ENCODE measurements at regions not wholly inside any gene's neighbourhood (a gene's known extent, or its start where the extent isn't known, plus 50 kb on each side); places are given as distances from the start of the nearest gene placed in this dataset.

DNA sequence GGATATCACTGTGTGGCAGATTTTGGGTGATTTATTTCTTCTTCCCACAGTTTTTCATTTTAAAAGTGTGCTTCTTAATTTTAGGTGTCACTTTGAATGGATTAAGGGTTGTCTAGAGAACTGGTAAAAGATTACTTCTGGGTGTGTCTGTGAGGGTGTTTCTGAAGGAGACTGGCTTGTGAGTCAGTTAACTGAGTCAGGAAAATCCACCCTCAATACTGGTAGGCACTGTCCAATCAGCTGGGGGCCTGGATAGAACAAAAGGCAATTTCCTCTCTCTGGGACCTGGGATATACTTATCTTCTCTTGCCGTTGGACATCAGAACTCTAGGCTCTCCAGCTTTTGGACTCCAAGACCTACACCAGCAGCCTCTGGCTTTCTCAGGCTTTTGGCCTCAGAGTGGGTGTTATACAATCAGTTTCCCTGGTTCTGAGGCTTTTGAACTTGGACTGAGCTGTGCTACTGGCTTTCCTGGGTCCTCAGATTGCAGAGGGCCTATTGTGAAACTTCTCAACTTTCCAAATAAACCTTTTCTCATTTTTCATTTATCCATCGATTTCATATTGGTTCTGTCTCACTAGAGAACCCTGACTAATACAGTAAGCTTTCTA lies 413.1 kb downstream of the GBA3 start (continued):
- TF ChIP-seq, protein P1, sequence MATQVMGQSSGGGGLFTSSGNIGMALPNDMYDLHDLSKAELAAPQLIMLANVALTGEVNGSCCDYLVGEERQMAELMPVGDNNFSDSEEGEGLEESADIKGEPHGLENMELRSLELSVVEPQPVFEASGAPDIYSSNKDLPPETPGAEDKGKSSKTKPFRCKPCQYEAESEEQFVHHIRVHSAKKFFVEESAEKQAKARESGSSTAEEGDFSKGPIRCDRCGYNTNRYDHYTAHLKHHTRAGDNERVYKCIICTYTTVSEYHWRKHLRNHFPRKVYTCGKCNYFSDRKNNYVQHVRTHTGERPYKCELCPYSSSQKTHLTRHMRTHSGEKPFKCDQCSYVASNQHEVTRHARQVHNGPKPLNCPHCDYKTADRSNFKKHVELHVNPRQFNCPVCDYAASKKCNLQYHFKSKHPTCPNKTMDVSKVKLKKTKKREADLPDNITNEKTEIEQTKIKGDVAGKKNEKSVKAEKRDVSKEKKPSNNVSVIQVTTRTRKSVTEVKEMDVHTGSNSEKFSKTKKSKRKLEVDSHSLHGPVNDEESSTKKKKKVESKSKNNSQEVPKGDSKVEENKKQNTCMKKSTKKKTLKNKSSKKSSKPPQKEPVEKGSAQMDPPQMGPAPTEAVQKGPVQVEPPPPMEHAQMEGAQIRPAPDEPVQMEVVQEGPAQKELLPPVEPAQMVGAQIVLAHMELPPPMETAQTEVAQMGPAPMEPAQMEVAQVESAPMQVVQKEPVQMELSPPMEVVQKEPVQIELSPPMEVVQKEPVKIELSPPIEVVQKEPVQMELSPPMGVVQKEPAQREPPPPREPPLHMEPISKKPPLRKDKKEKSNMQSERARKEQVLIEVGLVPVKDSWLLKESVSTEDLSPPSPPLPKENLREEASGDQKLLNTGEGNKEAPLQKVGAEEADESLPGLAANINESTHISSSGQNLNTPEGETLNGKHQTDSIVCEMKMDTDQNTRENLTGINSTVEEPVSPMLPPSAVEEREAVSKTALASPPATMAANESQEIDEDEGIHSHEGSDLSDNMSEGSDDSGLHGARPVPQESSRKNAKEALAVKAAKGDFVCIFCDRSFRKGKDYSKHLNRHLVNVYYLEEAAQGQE (IDR thresholded peaks at IDR 0.05; ENCODE audit: borderline replicate concordance): no peak
- TF ChIP-seq, protein P1 (CRISPR knock-in tag; IDR thresholded peaks at IDR 0.05; ENCODE audit: low read depth): no peak

DNA sequence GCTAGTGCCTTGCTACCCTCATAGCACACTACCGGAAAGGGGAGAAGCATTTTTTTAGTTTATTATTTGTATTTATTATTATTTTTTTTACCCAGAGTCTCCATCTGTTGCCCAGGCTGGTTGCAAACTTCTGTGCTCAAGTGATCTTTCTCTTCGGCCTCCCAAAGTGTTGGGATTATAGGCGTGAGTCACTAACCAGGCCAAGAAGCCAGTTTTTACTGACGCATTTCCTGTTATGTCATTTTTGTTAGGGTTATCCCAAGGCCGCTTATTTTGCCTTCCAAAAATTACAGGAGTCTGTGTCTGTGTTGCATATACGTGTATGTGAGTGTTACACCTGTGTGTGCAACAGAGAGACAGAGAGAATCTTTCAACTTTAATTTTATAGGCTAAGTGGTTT lies 404.5 kb downstream of the GBA3 start:
- FAIRE-seq (no peak), ATAC-seq (no peak), DNase-seq (ENCODE audit: extremely low read depth in 1 of 4, low spot score in 3 of 4) (no peak)
- Histone ChIP-seq H3K27ac (ENCODE audit: extremely low read depth, low read depth, low read length) (no peak overlapping the region), H3K4me2 (ENCODE audit: insufficient read depth, low read length) (no peak overlapping the region), H2AFZ (ENCODE audit: low read depth, low read length) (no peak overlapping the region), H3K9ac (ENCODE audit: insufficient read depth in 1 of 2, low read depth in 2 of 2, low read length in 2 of 2) (no peak overlapping the region), H3K79me2 (ENCODE audit: control insufficient read depth, insufficient read depth, low read length) (no peaks in the 10 kb centered on the region), H3K27me3 (ENCODE audit: control insufficient read depth in 2 of 2, insufficient read depth in 2 of 2, low read length in 2 of 2) (no peaks in the 10 kb centered on the region), H3K9me3 (replicated peaks; ENCODE audit: control insufficient read depth, insufficient read depth, low read depth, low read length) (no peaks in the 10 kb centered on the region), H3K4me3 (no peak overlapping the region), H3K36me3 (ENCODE audit: control insufficient read depth, insufficient read depth, low read length) (no peaks in the 10 kb centered on the region), H3K4me1 (replicated peaks in 1 of 2; ENCODE audit: control insufficient read depth in 2 of 2, insufficient read depth in 2 of 2, low read length in 2 of 2) (no peaks in the 10 kb centered on the region), H4K20me1 (replicated peaks; ENCODE audit: control insufficient read depth, insufficient read depth, low read length) (no peaks in the 10 kb centered on the region), H3K9me1 (ENCODE audit: control insufficient read depth, insufficient read depth, low read length) (no peaks in the 10 kb centered on the region)
- WGBS (ENCODE audit: insufficient coverage, low coverage, missing lambda C conversion rate): 34% methylated on average over 6 of the region's 6 CpGs
- ChIA-PET POLR2A (no interaction called here), CTCF (ENCODE audit: low intra/inter-chr PET ratio) (no interaction called here)
- TF ChIP-seq CAMTA2 (CRISPR knock-in tag; conservative IDR thresholded peaks at IDR 0.05) (no peak), SREBF1 (IDR thresholded peaks at IDR 0.05; ENCODE audit: borderline replicate concordance, low read depth, low read length) (no peak), ZFP91 (CRISPR knock-in tag; IDR thresholded peaks at IDR 0.05) (no peak), BACH1 (tag; IDR thresholded peaks at IDR 0.05) (no peak)
- TF ChIP-seq, protein P2, sequence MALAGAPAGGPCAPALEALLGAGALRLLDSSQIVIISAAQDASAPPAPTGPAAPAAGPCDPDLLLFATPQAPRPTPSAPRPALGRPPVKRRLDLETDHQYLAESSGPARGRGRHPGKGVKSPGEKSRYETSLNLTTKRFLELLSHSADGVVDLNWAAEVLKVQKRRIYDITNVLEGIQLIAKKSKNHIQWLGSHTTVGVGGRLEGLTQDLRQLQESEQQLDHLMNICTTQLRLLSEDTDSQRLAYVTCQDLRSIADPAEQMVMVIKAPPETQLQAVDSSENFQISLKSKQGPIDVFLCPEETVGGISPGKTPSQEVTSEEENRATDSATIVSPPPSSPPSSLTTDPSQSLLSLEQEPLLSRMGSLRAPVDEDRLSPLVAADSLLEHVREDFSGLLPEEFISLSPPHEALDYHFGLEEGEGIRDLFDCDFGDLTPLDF (CRISPR knock-in tag; IDR thresholded peaks at IDR 0.05): no peak
- no TSS peak for BruUV-seq (replicated peaks)
- intact Hi-C loops (cut with micrococcal nuclease): no loop called here
- in situ Hi-C loops (cut with MboI): no loop called here

Data from K562 (cell line).